ELR (cell line): ENCODE measurements at regions not wholly inside any gene's neighbourhood (a gene's known extent, or its start where the extent isn't known, plus 50 kb on each side); places are given as distances from the start of the nearest gene placed in this dataset.
"Not testable (repeated sequence)": the region's sequence is repeated elsewhere in the genome, so short reads cannot be mapped to it uniquely, and the experiment has no call there.

ENCODE experiments used
- DNase-seq: peaks from one replicate; pipeline ENCODE4 v3.0.0-alpha.2; 2015; ENCODE audit warnings: low read depth

GRCh38 chr6:151154418-151154817, 85.3 kb upstream of the AKAP12 start:
- DNase-seq: peak; percentile 15

GRCh38 chr6:151155095-151155494, 84.7 kb upstream of the AKAP12 start:
- DNase-seq: no peak

GRCh38 chr6:151160929-151161757, 78.6 kb upstream of the AKAP12 start:
- peak; percentile 24 for DNase-seq

GRCh38 chr6:151164383-151164782, 75.4 kb upstream of the AKAP12 start:
- DNase-seq: no peak

GRCh38 chr6:151166180-151166579, 73.6 kb upstream of the AKAP12 start:
- DNase-seq: no peak

- DNase-seq: no peak
These were observed 72.7 kb upstream of the AKAP12 start for GRCh38 chr6:151167034-151167433.

- DNase-seq: no peak
These were observed 69.0 kb upstream of the AKAP12 start for GRCh38 chr6:151170622-151171246.

GRCh38 chr6:151172751-151173150, 67.0 kb upstream of the AKAP12 start:
- DNase-seq: no peak

- no peak for DNase-seq
These were observed 63.9 kb upstream of the AKAP12 start for GRCh38 chr6:151175662-151176445.

GRCh38 chr6:151176911-151177770, 62.6 kb upstream of the AKAP12 start:
- DNase-seq: no peak

GRCh38 chr6:151178373-151178772, 61.4 kb upstream of the AKAP12 start:
- no peak for DNase-seq

GRCh38 chr6:151179321-151179720, 60.4 kb upstream of the AKAP12 start:
- peak; percentile 73 for DNase-seq

- no peak for DNase-seq
These were observed 59.3 kb upstream of the AKAP12 start for GRCh38 chr6:151180330-151181048.

- no peak for DNase-seq
These were observed 57.9 kb upstream of the AKAP12 start for GRCh38 chr6:151181706-151182363.

GRCh38 chr6:151182958-151183357, 56.8 kb upstream of the AKAP12 start:
- not testable (repeated sequence) for DNase-seq

GRCh38 chr6:151185148-151185547, 54.6 kb upstream of the AKAP12 start:
- DNase-seq: no peak

- DNase-seq: no peak
These were observed 53.5 kb upstream of the AKAP12 start for GRCh38 chr6:151186306-151186705.

GRCh38 chr6:151186804-151187330, 52.9 kb upstream of the AKAP12 start:
- no peak for DNase-seq
